T-cell (primary cell): ENCODE measurements at regions not wholly inside any gene's neighbourhood (a gene's known extent, or its start where the extent isn't known, plus 50 kb on each side); places are given as distances from the start of the nearest gene placed in this dataset.
"Not testable (repeated sequence)": the region's sequence is repeated elsewhere in the genome, so short reads cannot be mapped to it uniquely, and the experiment has no call there.

Experiments used
- ATAC-seq, 4 experiments: fragments of 200-7000 bp in 3 of 4; fragments of 150-1000 bp in 1 of 4; cut with Tn5 transposase; replicated peaks in 1 of 4; 1 replicate in 3 of 4; 2 replicates in 1 of 4; pipeline ENCODE4 v1.10.0; 2021; ENCODE audit warnings: moderate library complexity in 3 of 4, mild to moderate bottlenecking in 2 of 4, moderate number of reproducible peaks in 1 of 4
- CTCF ChIA-PET, 2 donors: fragments of 300-600 bp; sonication (Branson Sonifier 250); formaldehyde crosslinking; loops; one replicate each; lab custom pipeline; 2022; ENCODE audit warnings: antibody characterized with exemption in 2 of 2; lab: Charles Lee
- POLR2A ChIA-PET, 2 donors: fragments of 300-600 bp; sonication (Branson Sonifier 250); formaldehyde crosslinking; loops; one replicate each; lab custom pipeline; 2022; ENCODE audit warnings: antibody characterized with exemption in 2 of 2; lab: Charles Lee
- DNase-seq, 35 experiments: peaks; one replicate each; pipeline versions ENCODE4 v3.0.0 to v3.0.0-alpha.2; 2013 to 2023
- H3K27ac ChIP-seq: one replicate; pipeline ENCODE4 v1.5.1; 2013; ENCODE audit warnings: low read length
- H3K27me3 ChIP-seq, 2 experiments: replicated peaks in 1 of 2; 1 replicate in 1 of 2; 2 replicates in 1 of 2; pipeline versions ENCODE4 v1.6.1 to v1.7.0; 2013; ENCODE audit warnings: low read length in 1 of 2, mixed read lengths in 1 of 2; ENCODE audit not compliant: control insufficient read depth in 2 of 2, insufficient read depth in 2 of 2; ENCODE audit errors: extremely low read depth in 1 of 2
- H3K36me3 ChIP-seq, 2 donors: 1 replicate in 1 of 2; 2 replicates in 1 of 2; pipeline versions ENCODE4 v1.6.1 to v1.7.0; 2013; ENCODE audit warnings: low read length in 1 of 2; ENCODE audit not compliant: control insufficient read depth in 2 of 2, insufficient read depth in 1 of 2; ENCODE audit errors: extremely low read depth in 1 of 2
- H3K4me1 ChIP-seq, 2 experiments: 1 replicate in 1 of 2; 2 replicates in 1 of 2; pipeline versions ENCODE4 v1.6.1 to v1.7.0; 2013; ENCODE audit warnings: low read length in 2 of 2, mixed read lengths in 1 of 2; ENCODE audit not compliant: insufficient read depth in 2 of 2, control insufficient read depth in 1 of 2; ENCODE audit errors: extremely low read depth in 1 of 2
- H3K4me3 ChIP-seq, 2 donors: 1 replicate in 1 of 2; 2 replicates in 1 of 2; pipeline versions ENCODE4 v1.5.1 to v1.7.0; 2013; ENCODE audit warnings: mild to moderate bottlenecking in 2 of 2, low read length in 1 of 2, moderate library complexity in 1 of 2; ENCODE audit not compliant: control insufficient read depth in 1 of 2; ENCODE audit errors: extremely low read depth in 1 of 2
- H3K9me3 ChIP-seq: 2 replicates; pipeline ENCODE4 v1.7.0; 2013
- H3K27ac Mint-ChIP-seq, 2 donors: one replicate each; pipeline ENCODE4 v1.8.0; 2020 to 2021; ENCODE audit warnings: mild to moderate bottlenecking in 2 of 2, mixed read lengths in 2 of 2
- H3K27me3 Mint-ChIP-seq, 2 donors: one replicate each; pipeline ENCODE4 v1.8.0; 2021 to 2022; ENCODE audit warnings: mixed read lengths in 2 of 2
- H3K36me3 Mint-ChIP-seq: one replicate; pipeline ENCODE4 v1.8.0; 2021; ENCODE audit warnings: mixed read lengths
- H3K4me1 Mint-ChIP-seq, 3 donors: one replicate each; pipeline ENCODE4 v1.8.0; 2020 to 2022; ENCODE audit warnings: mixed read lengths in 3 of 3, mild to moderate bottlenecking in 1 of 3
- H3K4me3 Mint-ChIP-seq, 3 donors: one replicate each; pipeline ENCODE4 v1.8.0; 2020 to 2022; ENCODE audit warnings: mild to moderate bottlenecking in 3 of 3, mixed read lengths in 3 of 3, moderate library complexity in 3 of 3
- H3K9me3 Mint-ChIP-seq, 3 donors: one replicate each; pipeline ENCODE4 v1.8.0; 2020 to 2022; ENCODE audit warnings: mixed read lengths in 3 of 3
- WGBS: methylation state at CpG from one replicate; pipeline ENCODE4 v1.1.5; 2013; ENCODE audit warnings: missing lambda C conversion rate; ENCODE audit not compliant: insufficient coverage; 5-methylcytosine and 5-hydroxymethylcytosine counted together

GRCh38 chr4:187127456-187127855, 403.8 kb upstream of the FAT1 start:
- Mint-ChIP-seq H3K36me3 (no peaks in the 10 kb centered on the region), H3K4me3 (no peak overlapping the region), H3K27ac (no peak overlapping the region), H3K9me3 (peaks cover 11 to 18% (median 12%) of the 10 kb centered on the region in 3 donors), H3K4me1 (no peaks in the 10 kb centered on the region), H3K27me3 (no peaks in the 10 kb centered on the region)
- no peaks in the 10 kb centered on the region for H3K9me3 ChIP-seq
- ChIA-PET POLR2A (no interaction called here), CTCF (no interaction called here)
- H3K4me3 ChIP-seq, result no peak overlapping the region
- no peak overlapping the region for H3K27ac ChIP-seq
- DNase-seq (no peak), ATAC-seq (no peak)
- H3K4me1 ChIP-seq, result no peaks in the 10 kb centered on the region
- no peaks in the 10 kb centered on the region for H3K27me3 ChIP-seq
- H3K36me3 ChIP-seq, result no peaks in the 10 kb centered on the region
- 47% methylated on average over 2 of the region's 3 CpGs for WGBS

DNA sequence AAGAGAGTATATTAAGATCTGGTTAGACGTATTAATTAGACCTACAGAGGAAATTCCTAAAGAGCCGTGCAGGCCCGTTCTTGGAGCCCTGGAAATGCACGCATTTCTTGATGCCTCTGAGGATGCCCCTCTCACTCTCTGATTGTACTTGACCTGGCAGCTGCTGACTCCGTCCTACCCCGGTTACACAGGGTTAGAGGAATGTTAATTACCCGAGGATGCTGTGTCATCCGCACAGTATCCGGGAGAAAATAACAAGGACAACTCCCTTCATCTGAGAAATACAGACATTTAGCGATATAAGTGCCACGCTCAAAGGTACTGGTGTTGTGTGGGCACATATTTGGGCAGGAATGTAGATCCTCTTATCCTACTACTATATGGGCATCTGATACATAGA, 404.6 kb upstream of the FAT1 start:
- no peaks in the 10 kb centered on the region for H3K9me3 ChIP-seq
- no peaks in the 10 kb centered on the region for H3K36me3 Mint-ChIP-seq
- ChIA-PET CTCF (no interaction called here), POLR2A (no interaction called here)
- no peaks in the 10 kb centered on the region for H3K27me3 Mint-ChIP-seq
- no peaks in the 10 kb centered on the region for H3K4me1 ChIP-seq
- no peak overlapping the region for H3K27ac Mint-ChIP-seq
- no peak overlapping the region for H3K4me3 Mint-ChIP-seq
- no peak for DNase-seq
- H3K27ac ChIP-seq, result no peak overlapping the region
- no peaks in the 10 kb centered on the region for H3K36me3 ChIP-seq
- no peaks in the 10 kb centered on the region for H3K27me3 ChIP-seq
- ATAC-seq, result no peak
- no peak overlapping the region for H3K4me3 ChIP-seq
- no peaks in the 10 kb centered on the region for H3K4me1 Mint-ChIP-seq
- peaks cover 12 to 18% (median 12%) of the 10 kb centered on the region in 3 donors for H3K9me3 Mint-ChIP-seq
- WGBS, result 94% methylated on average over 6 of the region's 11 CpGs

- H3K4me1 Mint-ChIP-seq, result no peaks in the 10 kb centered on the region
- H3K9me3 Mint-ChIP-seq, result peaks cover 12 to 15% (median 12%) of the 10 kb centered on the region in 3 donors
- Histone ChIP-seq H3K27ac (no peak overlapping the region), H3K4me3 (no peak overlapping the region), H3K27me3 (no peaks in the 10 kb centered on the region), H3K36me3 (no peaks in the 10 kb centered on the region), H3K4me1 (no peaks in the 10 kb centered on the region), H3K9me3 (no peaks in the 10 kb centered on the region)
- WGBS, result 56% methylated on average over 4 of the region's 8 CpGs
- no peak overlapping the region for H3K4me3 Mint-ChIP-seq
- CTCF ChIA-PET, result no interaction called here
- H3K36me3 Mint-ChIP-seq, result no peaks in the 10 kb centered on the region
- DNase-seq (no peak), ATAC-seq (no peak)
- H3K27me3 Mint-ChIP-seq, result no peaks in the 10 kb centered on the region
- POLR2A ChIA-PET, result no interaction called here
- H3K27ac Mint-ChIP-seq, result no peak overlapping the region
Observed at GRCh38 chr4:187128976-187129375, 405.3 kb upstream of the FAT1 start.

DNA sequence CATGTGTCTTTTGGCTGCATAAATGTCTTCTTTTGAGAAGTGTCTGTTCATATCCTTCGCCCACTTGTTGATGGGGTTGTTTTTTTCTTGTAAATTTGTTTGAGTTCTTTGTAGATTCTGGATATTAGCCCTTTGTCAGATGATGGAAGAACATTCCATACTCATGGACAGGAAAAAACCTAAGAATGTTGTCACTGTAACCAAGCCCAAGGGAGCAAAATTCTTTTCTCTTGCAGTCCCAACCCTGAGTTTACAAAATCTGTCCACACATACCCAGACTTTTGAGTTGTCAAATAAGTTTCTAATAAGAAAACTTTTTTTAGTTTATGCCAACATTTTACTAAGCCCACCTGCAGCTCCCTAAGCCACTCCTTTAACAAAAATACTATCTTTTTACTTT, 408.2 kb upstream of the FAT1 start:
- H3K27ac ChIP-seq, ATAC-seq, H3K4me3 ChIP-seq, H3K4me3 Mint-ChIP-seq, CTCF ChIA-PET, H3K27me3 Mint-ChIP-seq, H3K4me1 ChIP-seq, DNase-seq, POLR2A ChIA-PET, H3K36me3 ChIP-seq, H3K27ac Mint-ChIP-seq, H3K4me1 Mint-ChIP-seq, H3K36me3 Mint-ChIP-seq, H3K9me3 ChIP-seq, H3K27me3 ChIP-seq: not testable (repeated sequence)
- H3K9me3 Mint-ChIP-seq, result peaks cover 12 to 15% (median 14%) of the 10 kb centered on the region in 3 donors
- no CpG with 5 or more reads among the region's 1 CpG for WGBS

- H3K27me3 Mint-ChIP-seq, result no peaks in the 10 kb centered on the region
- H3K4me1 Mint-ChIP-seq, result no peaks in the 10 kb centered on the region
- Histone ChIP-seq H3K9me3 (no peaks in the 10 kb centered on the region), H3K4me1 (no peaks in the 10 kb centered on the region), H3K27me3 (no peaks in the 10 kb centered on the region), H3K36me3 (no peaks in the 10 kb centered on the region), H3K4me3 (no peak overlapping the region), H3K27ac (no peak overlapping the region)
- WGBS, result 71% methylated on average over 2 of the region's 6 CpGs
- ATAC-seq (no peak), DNase-seq (no peak)
- ChIA-PET CTCF (interaction anchor here in 1 of 2 donors (0.6 kb wide), 1 partner anchor 1877 kb away, joined by 6 read pairs; no protein-coding TSS in a partner anchor), POLR2A (no interaction called here)
- H3K4me3 Mint-ChIP-seq, result no peak overlapping the region
- no peak overlapping the region for H3K27ac Mint-ChIP-seq
- H3K9me3 Mint-ChIP-seq, result peaks cover 8 to 14% (median 9%) of the 10 kb centered on the region in 3 donors
- no peaks in the 10 kb centered on the region for H3K36me3 Mint-ChIP-seq
Observed at GRCh38 chr4:187135878-187136277, 412.2 kb upstream of the FAT1 start.

- Histone ChIP-seq H3K4me1 (no peaks in the 10 kb centered on the region), H3K9me3 (no peaks in the 10 kb centered on the region), H3K27ac (no peak overlapping the region), H3K27me3 (no peaks in the 10 kb centered on the region), H3K4me3 (no peak overlapping the region), H3K36me3 (no peaks in the 10 kb centered on the region)
- peaks cover 10 to 14% (median 12%) of the 10 kb centered on the region in 3 donors for H3K9me3 Mint-ChIP-seq
- CTCF ChIA-PET, result no interaction called here
- H3K4me3 Mint-ChIP-seq, result no peak overlapping the region
- ATAC-seq (no peak), DNase-seq (no peak)
- H3K27ac Mint-ChIP-seq, result no peak overlapping the region
- no peaks in the 10 kb centered on the region for H3K27me3 Mint-ChIP-seq
- no peaks in the 10 kb centered on the region for H3K36me3 Mint-ChIP-seq
- no peaks in the 10 kb centered on the region for H3K4me1 Mint-ChIP-seq
- WGBS, result 100% methylated on average over 1 of the region's 4 CpGs
- POLR2A ChIA-PET, result no interaction called here
Observed at GRCh38 chr4:187139141-187139540, 415.5 kb upstream of the FAT1 start.

DNA sequence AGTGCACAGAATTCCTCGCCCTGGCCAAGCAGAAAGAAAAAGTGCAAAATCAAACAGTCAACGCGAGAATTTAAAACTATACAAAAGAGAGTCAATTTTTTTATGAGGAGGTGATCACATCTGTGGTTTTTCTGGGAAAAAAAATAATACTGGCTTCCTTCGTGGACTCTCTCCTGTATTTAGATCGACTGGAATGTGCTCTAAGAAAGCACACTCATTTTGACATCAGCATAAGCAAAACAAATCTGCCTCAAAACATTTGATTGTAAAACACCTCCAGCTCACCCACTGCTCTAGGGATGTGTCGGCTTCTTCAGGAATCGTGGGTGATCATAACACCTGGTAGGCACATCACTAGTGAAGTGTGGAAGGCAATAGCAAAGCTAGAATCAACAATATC, 417.4 kb upstream of the FAT1 start:
- Mint-ChIP-seq H3K4me1 (no peaks in the 10 kb centered on the region), H3K4me3 (no peak overlapping the region), H3K36me3 (no peaks in the 10 kb centered on the region), H3K27ac (no peak overlapping the region), H3K27me3 (no peaks in the 10 kb centered on the region), H3K9me3 (peaks cover 6 to 14% (median 12%) of the 10 kb centered on the region in 3 donors)
- ChIA-PET POLR2A (no interaction called here), CTCF (no interaction called here)
- H3K27ac ChIP-seq, result no peak overlapping the region
- no peaks in the 10 kb centered on the region for H3K9me3 ChIP-seq
- H3K4me1 ChIP-seq, result no peaks in the 10 kb centered on the region
- DNase-seq (no peak), ATAC-seq (no peak)
- no peaks in the 10 kb centered on the region for H3K36me3 ChIP-seq
- no peak overlapping the region for H3K4me3 ChIP-seq
- no peaks in the 10 kb centered on the region for H3K27me3 ChIP-seq
- WGBS, result no CpG with 5 or more reads among the region's 7 CpGs
